Keratinocyte (primary cell): ENCODE measurements at regions not wholly inside any gene's neighbourhood (a gene's known extent, or its start where the extent isn't known, plus 50 kb on each side); places are given as distances from the start of the nearest gene placed in this dataset.

ENCODE experiments used
- DNase-seq: peaks from one replicate; pipeline ENCODE4 v3.0.0-alpha.2; 2011; ENCODE audit warnings: low read depth, missing footprints, low spot score
- FAIRE-seq: peaks from 2 replicates; lab custom pipeline; 2011; peaks lifted over from hg19 to GRCh38; lab: Jason Lieb, UNC
- H2AFZ ChIP-seq: 2 replicates; pipeline ENCODE4 v1.6.0; 2012; ENCODE audit warnings: low read length, control low read depth, inconsistent platforms; ENCODE audit not compliant: control insufficient read depth
- H3K27ac ChIP-seq: 2 replicates; pipeline ENCODE4 v1.5.1; 2011; ENCODE audit warnings: low read length; ENCODE audit not compliant: control insufficient read depth, insufficient read depth
- H3K27me3 ChIP-seq: 3 replicates; pipeline ENCODE4 v1.6.0; 2011; ENCODE audit warnings: low read length; ENCODE audit not compliant: control insufficient read depth, insufficient read depth; ENCODE audit errors: extremely low read depth
- H3K36me3 ChIP-seq, 2 experiments: 2 replicates in 1 of 2; 3 replicates in 1 of 2; pipeline ENCODE4 v1.5.1; 2011; ENCODE audit warnings: low read length in 2 of 2, mild to moderate bottlenecking in 1 of 2; ENCODE audit not compliant: control insufficient read depth in 2 of 2, insufficient read depth in 2 of 2; ENCODE audit errors: extremely low read depth in 1 of 2
- H3K4me1 ChIP-seq: 3 replicates; pipeline ENCODE4 v1.5.1; 2011; ENCODE audit warnings: low read length; ENCODE audit not compliant: control insufficient read depth, insufficient read depth; ENCODE audit errors: extremely low read depth
- H3K4me2 ChIP-seq: 3 replicates; pipeline ENCODE4 v1.6.0; 2011; ENCODE audit warnings: low read depth, low read length; ENCODE audit not compliant: control insufficient read depth, insufficient read depth; ENCODE audit errors: extremely low read depth
- H3K4me3 ChIP-seq, 3 experiments: fragments of 200-600 bp in 1 of 3; sonication (generic) in 1 of 3; 2 replicates in 2 of 3; 3 replicates in 1 of 3; pipeline ENCODE4 v1.5.1; 2011 to 2016; ENCODE audit warnings: low read length in 3 of 3, mild to moderate bottlenecking in 3 of 3, control low read depth in 2 of 3, inconsistent platforms in 1 of 3, low read depth in 1 of 3, mixed read lengths in 1 of 3, mixed run types in 1 of 3, moderate library complexity in 1 of 3; ENCODE audit not compliant: control insufficient read depth in 2 of 3, insufficient read depth in 2 of 3; ENCODE audit errors: extremely low read depth in 1 of 3
- H3K79me2 ChIP-seq: 2 replicates; pipeline ENCODE4 v1.6.0; 2012; ENCODE audit warnings: low read length; ENCODE audit not compliant: control insufficient read depth, insufficient read depth
- H3K9ac ChIP-seq: 3 replicates; pipeline ENCODE4 v1.6.0; 2011; ENCODE audit warnings: low read length; ENCODE audit not compliant: control insufficient read depth, insufficient read depth; ENCODE audit errors: extremely low read depth
- H3K9me1 ChIP-seq: 3 replicates; pipeline ENCODE4 v1.6.0; 2011; ENCODE audit warnings: low read length; ENCODE audit not compliant: control insufficient read depth, insufficient read depth; ENCODE audit errors: extremely low read depth
- H3K9me3 ChIP-seq: 2 replicates; pipeline ENCODE4 v1.5.1; 2012; ENCODE audit warnings: low read depth, low read length; ENCODE audit not compliant: control insufficient read depth
- H4K20me1 ChIP-seq: 3 replicates; pipeline ENCODE4 v1.6.0; 2011; ENCODE audit warnings: low read length; ENCODE audit not compliant: control insufficient read depth, insufficient read depth; ENCODE audit errors: extremely low read depth
- CTCF ChIP-seq, 3 experiments: IDR thresholded peaks in 1 of 3; conservative IDR thresholded peaks in 1 of 3; optimal IDR thresholded peaks in 1 of 3; 2 replicates in 2 of 3; 3 replicates in 1 of 3; pipeline versions ENCODE3 to v1.5.1; 2011; ENCODE audit warnings: low read length in 3 of 3, mild to moderate bottlenecking in 3 of 3, moderate library complexity in 2 of 3, control low read depth in 1 of 3, inconsistent platforms in 1 of 3; ENCODE audit not compliant: insufficient read depth in 2 of 3; ENCODE audit errors: extremely low read depth in 1 of 3
- EZH2 ChIP-seq: IDR thresholded peaks from one replicate; pipeline ENCODE4 v1.6.1; 2012; ENCODE audit warnings: inconsistent platforms, mild to moderate bottlenecking, low read length, moderate library complexity
- dilution Hi-C: fragments of 300-500 bp; cut with MboI; formaldehyde crosslinking; loops from one replicate; pipeline ENCODE4 v1.7.0; 2020; ENCODE audit warnings: low sequenced_read_pairs; ENCODE audit not compliant: extremely low pct_ligation_motif_present

- H3K9me3 ChIP-seq, result no peaks in the 10 kb centered on the region
- no peak overlapping the region for H2AFZ ChIP-seq
- H3K36me3 ChIP-seq, result no peaks in the 10 kb centered on the region
- H3K4me2 ChIP-seq, result no peak overlapping the region
- DNase-seq, result no peak
- H3K9ac ChIP-seq, result no peak overlapping the region
- no peaks in the 10 kb centered on the region for H3K4me1 ChIP-seq
- dilution Hi-C loops, result no loop called here
- no peaks in the 10 kb centered on the region for H3K79me2 ChIP-seq
- H3K27me3 ChIP-seq, result no peaks in the 10 kb centered on the region
- no peaks in the 10 kb centered on the region for H3K9me1 ChIP-seq
- no peaks in the 10 kb centered on the region for H4K20me1 ChIP-seq
- H3K27ac ChIP-seq, result no peak overlapping the region
- TF ChIP-seq EZH2 (no peak), CTCF (optimal IDR thresholded peaks at IDR 0.05 in 1 of 3, IDR thresholded peaks at IDR 0.05 in 1 of 3, conservative IDR thresholded peaks at IDR 0.05 in 1 of 3; ENCODE audit: extremely low read depth in 1 of 3, insufficient read depth in 2 of 3, low read length in 3 of 3) (no peak)
- no peak for FAIRE-seq
- H3K4me3 ChIP-seq, result no peak overlapping the region
Measured at GRCh38 chr13:82216165-82216564, 1666.1 kb downstream of the SLITRK1 start.

- H3K9me3 ChIP-seq, result no peaks in the 10 kb centered on the region
- H3K9me1 ChIP-seq, result no peaks in the 10 kb centered on the region
- no peak overlapping the region for H3K9ac ChIP-seq
- FAIRE-seq (no peak), DNase-seq (no peak)
- TF ChIP-seq CTCF (optimal IDR thresholded peaks at IDR 0.05 in 1 of 3, IDR thresholded peaks at IDR 0.05 in 1 of 3, conservative IDR thresholded peaks at IDR 0.05 in 1 of 3; ENCODE audit: extremely low read depth in 1 of 3, insufficient read depth in 2 of 3, low read length in 3 of 3), result no peak
- no peak for TF ChIP-seq EZH2
- no peaks in the 10 kb centered on the region for H4K20me1 ChIP-seq
- no peaks in the 10 kb centered on the region for H3K27me3 ChIP-seq
- H3K36me3 ChIP-seq, result no peaks in the 10 kb centered on the region
- dilution Hi-C loops, result no loop called here
- H2AFZ ChIP-seq, result no peak overlapping the region
- no peaks in the 10 kb centered on the region for H3K4me1 ChIP-seq
- H3K27ac ChIP-seq, result no peak overlapping the region
- no peak overlapping the region for H3K4me2 ChIP-seq
- H3K4me3 ChIP-seq, result no peak overlapping the region
- H3K79me2 ChIP-seq, result no peaks in the 10 kb centered on the region
Measured at GRCh38 chr13:82214341-82214740, 1667.9 kb downstream of the SLITRK1 start.
